ENCODE measurements at regions not wholly inside any gene's neighbourhood (a gene's known extent, or its start where the extent isn't known, plus 50 kb on each side); places are given as distances from the start of the nearest gene placed in this dataset.

GRCh38 chr4:91963486-91963885 lies 340.3 kb upstream of the GRID2 start:
- TF ChIP-seq CHD2 (IDR thresholded peaks at IDR 0.05; ENCODE audit: low read length, partially characterized antibody) (no peak), CTCF (IDR thresholded peaks at IDR 0.05) (no peak), NRF1 (IDR thresholded peaks at IDR 0.05; ENCODE audit: low read depth, low read length) (no peak), RAD21 (IDR thresholded peaks at IDR 0.05; ENCODE audit: low read length) (no peak), SMC3 (IDR thresholded peaks at IDR 0.05; ENCODE audit: low read depth, low read length) (no peak), USF2 (IDR thresholded peaks at IDR 0.05; ENCODE audit: borderline replicate concordance, low read depth, low read length) (no peak), TEAD4 (IDR thresholded peaks at IDR 0.05; ENCODE audit: borderline replicate concordance, insufficient read depth) (no peak), ELF1 (IDR thresholded peaks at IDR 0.05) (no peak), EZH2phosphoT487 (IDR thresholded peaks at IDR 0.05; ENCODE audit: borderline replicate concordance, low read depth) (no peak), REST (IDR thresholded peaks at IDR 0.05; ENCODE audit: low read depth, low read length) (no peak), MAX (IDR thresholded peaks at IDR 0.05; ENCODE audit: low read depth) (no peak), RXRA (IDR thresholded peaks at IDR 0.05; ENCODE audit: borderline replicate concordance, low read depth) (no peak), FOXM1 (IDR thresholded peaks at IDR 0.05; ENCODE audit: low read depth) (no peak)

Data from SK-N-SH (cell line).